ENCODE measurements at regions not wholly inside any gene's neighbourhood (a gene's known extent, or its start where the extent isn't known, plus 50 kb on each side); places are given as distances from the start of the nearest gene placed in this dataset.

GRCh38 chr10:35848412-35848811 is 206.3 kb upstream of the FZD8 start:
- no peak for DNase-seq (ENCODE audit: low read depth)
- no peak for TF ChIP-seq CTCF (conservative IDR thresholded peaks at IDR 0.05; ENCODE audit: low read depth, low read length)
- no peak overlapping the region for H3K4me3 ChIP-seq (ENCODE audit: low read depth, low read length)

- TF ChIP-seq CTCF (conservative IDR thresholded peaks at IDR 0.05; ENCODE audit: low read depth, low read length): no peak
- H3K4me3 ChIP-seq (ENCODE audit: low read depth, low read length): no peak overlapping the region
- no peak for DNase-seq (ENCODE audit: low read depth)
These were observed 202.6 kb upstream of the FZD8 start for GRCh38 chr10:35844686-35845085.

GRCh38 chr10:35843524-35844181 is 201.6 kb upstream of the FZD8 start:
- no peak for TF ChIP-seq CTCF (conservative IDR thresholded peaks at IDR 0.05; ENCODE audit: low read depth, low read length)

GRCh38 chr10:35838054-35838453 is 196.0 kb upstream of the FZD8 start:
- no peak overlapping the region for H3K4me3 ChIP-seq (ENCODE audit: low read depth, low read length)
- no peak for TF ChIP-seq CTCF (conservative IDR thresholded peaks at IDR 0.05; ENCODE audit: low read depth, low read length)
- no peak for DNase-seq (ENCODE audit: low read depth)

More at GRCh38 chr10:35843524-35844181, 201.6 kb upstream of the FZD8 start:
- H3K4me3 ChIP-seq (ENCODE audit: low read depth, low read length): no peak overlapping the region
- no peak for DNase-seq (ENCODE audit: low read depth)

- no peak for DNase-seq (ENCODE audit: low read depth)
- no peak overlapping the region for H3K4me3 ChIP-seq (ENCODE audit: low read depth, low read length)
- TF ChIP-seq CTCF (conservative IDR thresholded peaks at IDR 0.05; ENCODE audit: low read depth, low read length): no peak
These were observed 193.4 kb upstream of the FZD8 start for GRCh38 chr10:35835545-35835944.

GRCh38 chr10:35834877-35835494 is 192.9 kb upstream of the FZD8 start:
- no peak for DNase-seq (ENCODE audit: low read depth)
- no peak overlapping the region for H3K4me3 ChIP-seq (ENCODE audit: low read depth, low read length)
- TF ChIP-seq CTCF (conservative IDR thresholded peaks at IDR 0.05; ENCODE audit: low read depth, low read length): no peak

- H3K4me3 ChIP-seq (ENCODE audit: low read depth, low read length): no peak overlapping the region
- DNase-seq (ENCODE audit: low read depth): no peak
- no peak for TF ChIP-seq CTCF (conservative IDR thresholded peaks at IDR 0.05; ENCODE audit: low read depth, low read length)
These were observed 185.7 kb upstream of the FZD8 start for GRCh38 chr10:35827783-35828182.
